AG20443 (cell line): ENCODE measurements at regions not wholly inside any gene's neighbourhood (a gene's known extent, or its start where the extent isn't known, plus 50 kb on each side); places are given as distances from the start of the nearest gene placed in this dataset.
"Not testable (repeated sequence)": the region's sequence is repeated elsewhere in the genome, so short reads cannot be mapped to it uniquely, and the experiment has no call there.

ENCODE experiments used
- DNase-seq: peaks from one replicate; pipeline ENCODE4 v3.0.0; 2012; ENCODE audit warnings: low spot score, mixed read lengths

DNA sequence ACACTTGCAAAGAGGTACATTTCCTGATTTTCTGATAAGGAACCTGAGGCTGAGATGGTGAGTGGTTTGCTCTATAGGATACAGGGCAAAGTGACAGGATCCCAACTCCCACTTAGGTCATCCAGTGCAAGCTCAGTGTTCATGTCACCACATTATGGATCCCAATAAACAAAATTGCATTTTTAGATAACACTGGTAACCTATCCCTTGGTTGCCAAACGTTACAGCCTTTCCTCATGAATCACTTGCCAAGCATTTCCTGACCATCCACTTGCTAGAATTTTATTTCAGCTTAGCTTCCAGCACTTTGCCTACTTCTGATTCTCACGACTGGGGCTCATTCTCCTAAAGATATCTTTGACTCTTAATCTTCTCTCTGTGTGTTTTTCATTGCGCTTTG is 131.4 kb upstream of the ODAD2 start:
- DNase-seq, result peak; percentile 69

DNA sequence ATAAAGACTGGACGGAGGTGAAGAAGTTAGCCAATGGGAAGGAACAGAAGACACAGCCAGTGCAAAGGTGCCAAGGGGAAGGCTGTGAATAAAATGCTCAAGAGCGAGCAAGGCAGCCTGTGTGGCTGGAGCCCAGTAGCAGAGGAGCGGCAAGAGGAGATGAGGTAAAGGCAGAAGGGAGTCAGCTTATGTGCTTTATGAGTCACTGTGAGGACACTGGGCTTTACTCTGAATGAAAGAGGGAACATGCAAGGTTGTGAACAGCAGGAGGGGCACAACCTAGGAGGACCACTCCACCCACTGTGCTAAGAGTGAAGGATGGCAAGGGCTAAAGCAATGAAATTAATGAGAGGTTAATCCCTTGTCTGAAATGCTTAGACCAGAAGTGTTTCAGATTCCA is 129.0 kb upstream of the ODAD2 start:
- DNase-seq, result no peak

DNA sequence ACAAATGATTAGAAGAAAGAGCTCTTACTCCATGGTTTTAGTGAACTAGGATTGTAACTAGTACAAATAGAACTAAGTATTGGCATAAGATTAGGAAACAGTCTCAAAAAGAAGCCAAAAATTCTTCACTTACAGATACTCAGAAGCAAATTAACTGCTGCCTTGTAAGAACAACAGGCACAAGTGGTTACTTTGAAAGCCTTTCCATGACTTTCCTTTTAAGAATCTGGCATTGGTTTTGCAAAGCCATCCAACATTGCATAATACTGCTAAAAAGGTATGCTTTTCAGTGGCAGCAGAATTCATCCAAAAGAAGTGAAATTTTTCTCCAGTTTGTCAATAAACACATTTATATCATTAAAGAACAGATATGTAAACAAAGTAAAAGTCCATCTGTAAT is 126.8 kb upstream of the ODAD2 start:
- peak; percentile 46 for DNase-seq

DNA sequence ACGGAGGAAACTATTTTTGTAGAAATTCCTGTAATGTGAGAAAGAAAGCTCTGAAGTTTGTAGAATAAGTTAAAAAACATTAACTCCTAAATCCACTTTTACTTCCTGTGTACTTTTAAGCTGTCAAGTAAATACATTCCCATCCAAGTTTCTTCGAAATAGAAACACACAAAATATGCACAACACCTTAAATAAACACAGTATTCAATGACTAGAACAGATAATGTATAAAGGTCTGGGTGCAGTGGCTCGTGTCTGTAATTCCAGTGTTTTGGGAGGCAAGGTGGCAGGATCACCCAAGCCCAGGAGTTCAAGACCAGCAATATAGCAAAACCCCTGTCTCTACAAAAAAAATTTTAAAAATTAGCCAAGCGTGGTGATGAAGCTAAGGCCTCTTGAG is 121.9 kb upstream of the ODAD2 start:
- no peak for DNase-seq

DNA sequence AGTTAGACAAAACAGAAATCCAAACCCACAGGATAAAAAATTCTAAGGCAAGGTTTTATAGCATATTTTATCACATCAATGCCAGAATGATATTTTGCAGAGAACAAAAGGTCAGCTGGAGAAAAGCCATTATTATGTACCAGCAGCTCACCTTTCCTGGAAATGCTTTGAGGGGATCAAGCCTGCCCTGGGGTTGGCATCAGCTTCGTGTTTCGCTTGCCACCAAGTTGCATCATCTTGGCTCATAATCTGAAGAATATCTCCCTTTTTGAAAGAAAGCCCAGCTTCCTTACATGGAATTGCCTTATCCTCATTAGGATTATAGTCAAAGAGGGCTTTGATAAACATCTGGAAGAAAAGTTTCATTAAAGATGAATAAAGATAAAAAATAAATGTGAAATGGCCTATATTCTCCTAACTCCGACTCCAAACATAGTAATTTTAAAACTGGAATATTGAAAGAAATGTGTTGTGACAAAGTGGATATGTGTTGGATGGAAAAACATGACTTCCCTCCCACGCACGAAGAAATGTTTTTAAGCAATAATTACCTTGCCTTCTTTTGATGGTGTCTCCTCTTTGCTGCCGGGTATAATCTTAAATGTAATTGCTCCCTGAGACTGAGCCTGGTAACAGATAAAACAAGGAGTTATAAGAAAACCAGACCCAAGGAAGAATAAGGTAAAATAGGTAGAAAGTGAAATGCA is 121.3 kb upstream of the ODAD2 start:
- no peak for DNase-seq

DNA sequence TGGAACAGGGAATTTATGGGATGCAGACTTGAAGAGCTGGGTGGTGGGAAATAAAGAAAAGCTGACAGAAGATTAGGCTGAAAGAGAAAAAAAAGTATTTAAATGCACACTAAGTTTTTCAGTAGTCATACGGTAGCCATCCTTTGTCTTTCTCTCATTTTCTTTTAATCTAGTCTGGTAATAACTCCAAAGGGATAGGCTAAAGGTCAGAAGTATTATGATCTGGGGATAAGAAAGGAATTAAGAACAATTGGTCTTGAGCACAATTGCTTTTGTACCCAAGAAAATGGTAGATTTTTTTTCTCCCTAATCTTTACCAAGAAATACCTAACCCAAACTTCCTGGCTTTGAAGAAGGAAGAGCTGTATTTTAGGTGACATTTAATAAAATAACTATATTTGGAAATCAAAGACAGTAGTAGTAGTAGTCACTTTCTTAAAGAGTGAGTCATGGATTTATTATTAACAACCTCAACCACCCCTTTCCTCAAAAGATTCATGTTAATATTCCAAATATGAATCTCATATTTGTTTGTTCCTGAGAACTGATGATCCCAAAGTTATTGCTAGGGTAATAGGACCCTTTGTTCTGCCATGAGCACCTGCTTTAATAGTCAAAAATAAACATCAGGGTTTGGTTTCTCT is 120.2 kb upstream of the ODAD2 start:
- DNase-seq, result no peak

DNA sequence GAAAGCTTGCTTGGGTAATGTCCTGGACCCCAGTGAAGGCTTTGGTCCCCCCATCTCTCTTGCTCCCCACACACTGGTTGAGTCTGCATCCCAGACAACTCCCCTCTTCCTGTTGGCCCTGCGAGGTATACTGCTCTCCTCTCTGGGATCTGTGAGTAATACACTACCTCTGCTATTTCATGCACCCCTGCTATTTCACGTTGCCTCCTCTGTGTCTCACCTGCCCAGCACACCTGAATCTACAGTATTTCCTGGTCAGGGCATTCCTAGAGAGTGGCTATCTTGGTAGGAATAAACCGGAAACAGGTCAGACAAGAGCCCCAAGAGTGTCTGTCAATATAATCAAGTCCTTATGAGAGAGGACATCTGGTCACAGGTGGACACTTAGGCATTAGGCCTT is 114.3 kb upstream of the ODAD2 start:
- no peak for DNase-seq

DNA sequence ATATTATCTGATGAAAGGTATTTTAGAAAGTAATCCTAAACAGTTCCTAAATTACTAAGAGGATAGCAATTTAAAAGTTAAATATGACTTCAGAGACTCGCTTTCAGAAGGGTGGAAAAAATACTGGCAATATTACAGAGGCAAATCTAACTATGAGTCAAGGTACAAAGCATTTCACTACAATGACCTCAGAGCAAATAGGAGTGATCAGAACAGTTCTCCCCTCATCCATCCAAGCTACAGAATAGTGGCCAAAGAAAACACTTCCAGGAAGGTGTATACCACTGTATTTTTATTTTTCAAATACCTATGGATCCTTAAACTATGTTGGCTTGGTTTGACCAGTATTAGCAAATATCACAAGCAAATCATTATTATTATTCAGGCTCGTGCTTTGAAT is 112.8 kb upstream of the ODAD2 start:
- peak; percentile 54 for DNase-seq

DNA sequence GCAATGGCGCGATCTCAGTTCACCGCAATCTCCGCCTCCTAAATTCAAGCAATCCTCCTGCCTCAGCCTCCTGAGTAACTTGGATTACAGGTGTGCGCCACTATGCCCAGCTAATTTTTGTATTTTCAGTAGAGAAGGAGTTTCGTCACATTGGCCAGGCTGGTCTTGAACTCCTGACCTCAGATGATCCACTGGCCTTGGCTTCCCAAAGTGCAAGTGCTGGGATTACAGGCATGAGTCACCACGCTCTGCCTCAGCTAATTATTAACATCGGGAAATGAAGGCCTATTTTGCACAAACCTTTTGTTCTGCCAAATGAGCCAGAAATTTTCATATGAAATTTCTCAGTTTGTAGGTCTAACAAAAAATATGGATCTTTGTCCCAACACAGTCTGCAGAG is 106.7 kb upstream of the ODAD2 start:
- DNase-seq, result no peak

DNA sequence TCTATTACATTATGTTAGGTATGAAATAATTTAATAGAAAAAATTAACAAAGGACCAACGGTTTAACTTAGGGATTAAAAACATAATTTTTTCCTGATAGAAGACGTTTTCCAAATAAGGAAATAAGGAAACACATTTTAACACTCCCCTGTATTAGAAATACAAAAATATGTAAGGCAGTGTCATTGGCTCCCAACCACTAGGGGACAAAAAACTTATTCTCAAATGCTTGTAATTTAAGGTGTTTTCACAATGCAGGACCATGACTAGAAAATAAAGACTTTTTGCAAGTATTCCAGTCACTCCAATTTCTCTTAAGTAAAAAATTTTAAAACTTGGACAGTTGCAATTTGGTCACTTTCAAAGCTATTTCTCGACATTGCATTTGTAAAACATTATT is 98.8 kb upstream of the ODAD2 start:
- no peak for DNase-seq

DNA sequence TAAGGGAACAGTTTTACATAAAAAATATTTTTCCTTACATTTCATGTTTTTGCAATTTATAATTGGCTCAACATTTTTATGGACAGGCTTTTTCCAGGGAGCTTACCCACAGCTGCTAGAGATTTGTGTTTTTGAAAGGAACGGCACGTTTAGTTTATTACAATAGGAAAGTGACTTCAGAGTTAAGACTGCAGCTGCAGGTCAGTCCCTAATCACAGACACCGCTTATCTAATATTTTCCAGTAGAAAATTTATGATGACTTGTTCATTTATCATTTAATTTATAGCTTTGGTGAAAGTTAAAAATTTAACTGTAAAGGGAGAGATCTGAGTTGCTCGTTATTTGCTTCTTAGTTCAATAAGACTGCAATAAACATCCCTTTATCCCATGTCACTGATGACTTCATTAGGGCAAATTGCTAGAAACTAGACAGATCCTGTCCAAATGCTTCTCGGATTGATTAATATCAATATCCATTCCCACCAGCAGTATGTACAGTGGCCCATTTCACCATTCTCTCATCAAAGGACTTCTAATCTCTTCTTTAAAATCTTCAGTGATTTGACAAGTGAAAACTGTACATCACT is 97.0 kb upstream of the ODAD2 start:
- DNase-seq, result peak; percentile 11

DNA sequence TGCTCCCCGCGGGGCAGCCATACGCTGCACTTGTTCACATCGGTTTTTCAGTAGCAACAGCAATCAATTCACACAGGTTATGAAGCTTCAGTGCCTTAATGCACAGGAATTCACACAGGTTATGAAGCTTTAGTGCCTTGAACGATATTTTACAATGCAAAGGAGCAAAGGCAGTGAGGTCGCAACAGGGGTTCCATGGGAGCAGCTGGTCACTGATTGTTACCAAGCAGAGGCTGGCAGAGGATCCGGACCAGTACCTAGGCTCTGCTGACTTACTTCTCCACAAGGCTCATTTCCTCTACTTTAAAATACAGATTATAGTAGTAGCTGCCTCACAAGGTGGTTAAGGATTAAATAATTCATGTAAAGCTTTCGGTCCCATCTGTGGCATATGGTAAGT is 95.2 kb upstream of the ODAD2 start:
- DNase-seq, result no peak

DNA sequence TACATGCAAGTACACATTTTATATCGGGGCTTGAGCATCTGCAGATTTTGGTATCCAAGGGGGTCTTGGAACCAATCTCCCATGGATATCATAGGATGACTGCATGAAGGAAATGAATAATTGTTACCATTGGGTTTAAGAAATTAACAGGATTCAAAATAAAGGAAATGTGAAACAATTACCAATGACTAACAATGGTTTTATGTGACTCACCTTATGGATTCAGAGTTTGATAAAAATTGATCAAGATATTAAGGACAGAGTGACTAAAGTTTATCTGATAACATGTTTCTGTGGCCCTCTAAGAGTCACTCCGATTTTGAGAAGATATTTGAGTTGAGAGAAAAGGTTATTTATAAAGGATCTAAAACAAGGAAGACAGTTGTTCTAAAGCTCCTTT is 93.0 kb upstream of the ODAD2 start:
- no peak for DNase-seq

DNA sequence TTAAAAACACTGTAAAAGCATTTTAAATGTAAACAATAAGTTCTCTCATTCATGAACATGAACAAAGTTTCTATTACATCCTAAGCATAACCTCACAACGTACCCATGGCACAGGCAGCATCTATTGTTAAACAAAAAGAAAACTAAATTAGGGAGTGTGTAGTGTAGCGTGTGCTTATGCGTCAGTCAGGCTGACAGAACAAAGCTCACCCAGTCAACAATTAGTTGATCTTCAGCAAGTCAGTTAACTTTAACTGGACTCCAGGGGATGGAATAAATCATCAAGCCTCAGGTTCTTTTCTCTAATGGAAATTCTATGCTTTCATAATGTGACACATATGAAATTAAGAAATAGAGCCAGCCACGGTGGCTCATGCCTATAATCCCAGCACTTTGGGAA is 91.6 kb upstream of the ODAD2 start:
- DNase-seq, result no peak

DNA sequence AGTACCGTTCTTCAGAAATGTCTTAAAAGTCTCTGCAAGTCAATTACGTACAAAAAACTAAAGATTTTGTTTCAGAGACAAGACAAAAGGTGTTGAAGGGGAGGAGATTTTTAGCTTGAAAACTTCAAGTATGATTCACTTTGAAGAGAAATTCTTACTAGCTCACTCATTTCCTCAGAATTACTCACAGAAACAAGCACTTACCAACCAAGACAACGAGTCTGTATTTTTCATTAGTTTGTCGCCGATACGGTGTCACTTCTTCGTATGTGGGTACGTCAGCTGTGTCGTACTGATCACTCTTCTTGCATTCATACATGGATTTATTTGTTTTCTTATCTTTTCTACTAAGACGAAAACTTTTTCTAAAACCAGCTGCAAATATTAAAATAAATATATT is 90.6 kb upstream of the ODAD2 start:
- DNase-seq, result peak; percentile 47

DNA sequence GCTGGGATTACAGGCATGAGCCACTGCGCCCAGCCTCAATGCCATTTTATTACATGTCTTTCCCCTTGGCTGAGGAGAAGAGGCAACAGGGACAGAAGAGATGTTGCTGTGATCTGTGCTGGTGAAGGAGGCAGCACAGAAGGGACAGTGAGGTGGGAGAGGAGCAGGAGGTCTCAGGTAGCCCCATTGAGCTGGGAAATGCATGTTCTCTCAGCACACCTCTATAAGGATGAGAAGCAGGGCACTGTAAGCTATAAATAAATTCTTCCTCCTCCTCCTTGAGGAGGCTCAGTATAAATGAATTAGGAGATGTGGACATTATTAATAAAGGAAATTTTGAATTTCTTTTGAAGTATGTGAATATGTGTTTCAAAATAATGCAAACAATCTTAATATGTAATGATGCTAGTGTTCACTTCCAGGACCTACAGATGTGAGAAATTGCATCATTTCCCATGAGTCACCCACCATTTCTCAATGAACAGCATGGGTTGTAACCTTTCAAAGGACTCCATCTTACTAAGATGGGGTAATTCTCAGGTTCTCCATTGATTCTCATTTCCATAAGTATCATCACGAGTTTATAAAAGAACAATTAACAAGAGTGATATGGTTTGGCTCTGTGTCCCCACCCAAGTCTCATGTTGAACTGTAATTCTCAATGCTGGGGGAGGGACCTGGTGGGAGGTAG is 88.9 kb upstream of the ODAD2 start:
- peak; percentile 32 for DNase-seq

DNA sequence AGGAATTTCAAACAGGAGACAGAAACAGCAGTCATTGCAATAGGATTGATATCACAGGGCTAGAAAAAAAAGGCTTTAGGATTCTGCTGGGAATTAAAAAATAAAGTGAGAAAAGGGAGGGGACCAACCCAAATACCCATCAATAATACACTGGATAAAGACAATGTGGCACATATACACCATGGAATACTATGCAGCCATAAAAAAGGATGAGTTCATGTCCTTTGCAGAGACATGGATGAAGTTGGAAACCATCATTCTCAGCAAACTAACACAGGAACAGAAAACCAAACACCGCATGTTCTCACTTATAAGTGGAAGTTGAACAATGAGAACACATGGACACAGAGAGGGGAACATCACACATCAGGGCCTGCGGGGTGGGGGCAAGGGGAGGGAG is 86.9 kb upstream of the ODAD2 start:
- DNase-seq, result not testable (repeated sequence)

DNA sequence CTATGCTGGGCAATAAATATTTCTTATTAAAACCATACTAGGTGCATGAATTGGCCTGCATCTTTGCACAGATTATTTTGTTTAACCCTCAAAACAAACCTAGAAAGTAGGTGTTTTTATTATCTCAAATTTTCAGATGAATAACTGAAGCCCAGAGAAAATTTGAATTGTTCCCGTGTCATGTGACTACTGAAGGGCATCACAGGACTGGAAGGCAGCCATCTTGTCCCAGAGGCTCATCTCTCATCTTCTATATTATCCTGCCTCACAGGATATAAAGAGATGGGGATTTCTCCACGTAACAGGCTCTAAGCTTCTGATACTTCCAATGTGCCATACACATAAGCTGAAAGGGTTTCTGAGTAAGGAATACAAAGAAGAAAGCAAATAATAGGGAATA is 84.0 kb upstream of the ODAD2 start:
- no peak for DNase-seq

DNA sequence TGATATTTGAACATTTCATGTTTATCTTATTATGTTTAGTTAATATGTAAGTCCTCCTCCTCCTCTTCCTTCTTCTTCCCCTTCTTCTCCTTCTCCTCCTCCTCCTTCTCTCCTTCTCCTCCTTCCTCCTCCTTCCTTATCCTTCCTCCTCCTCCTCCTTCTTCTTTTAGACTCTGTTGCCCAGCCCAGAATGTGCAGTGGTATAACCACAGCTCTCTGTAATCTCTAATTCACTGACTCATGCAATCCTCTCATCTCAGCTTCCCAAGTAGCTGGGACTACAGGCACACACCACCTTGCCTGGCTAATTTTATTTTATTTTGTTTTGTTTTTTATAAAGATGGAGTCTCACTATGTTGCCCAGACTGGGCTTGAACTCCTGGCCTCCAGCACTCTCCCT is 83.4 kb upstream of the ODAD2 start:
- DNase-seq, result no peak

DNA sequence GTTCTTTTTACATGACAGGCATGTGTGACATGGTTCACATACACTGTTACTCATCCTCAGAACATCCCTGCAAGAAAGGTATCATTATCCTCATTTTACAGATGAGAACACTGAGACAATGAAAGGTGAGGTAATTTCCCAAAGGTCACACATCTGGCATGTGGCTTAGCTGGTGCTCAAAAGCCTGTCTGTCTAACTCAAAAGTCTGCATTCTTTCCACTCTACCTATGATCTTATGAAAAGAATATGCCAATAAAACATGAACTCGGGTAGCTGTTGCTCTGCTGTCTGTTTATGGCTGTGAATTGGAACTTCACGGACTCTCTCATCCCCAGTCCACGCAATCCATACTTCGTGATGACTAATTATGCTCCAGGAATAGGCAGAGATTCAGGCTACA is 79.0 kb upstream of the ODAD2 start:
- DNase-seq, result peak; percentile 37

DNA sequence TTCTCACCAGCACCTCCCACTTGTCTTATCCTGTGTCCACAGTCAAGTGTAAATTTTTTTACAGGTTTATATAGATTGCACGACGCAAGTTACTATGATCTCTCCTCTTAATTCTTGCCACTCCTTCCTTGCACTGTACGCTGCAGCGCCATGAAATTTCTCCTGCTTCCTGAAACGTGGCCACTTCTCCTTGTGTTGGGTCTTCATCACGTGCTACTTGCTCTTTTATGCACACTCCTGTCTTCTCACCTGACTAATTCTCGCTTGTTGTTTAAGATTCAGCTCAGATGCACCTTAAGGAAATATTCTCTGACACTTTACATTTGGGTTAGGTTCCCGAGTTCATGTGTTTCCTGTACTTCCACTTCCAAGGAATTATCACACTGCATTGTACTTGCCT is 76.5 kb upstream of the ODAD2 start:
- DNase-seq, result no peak

DNA sequence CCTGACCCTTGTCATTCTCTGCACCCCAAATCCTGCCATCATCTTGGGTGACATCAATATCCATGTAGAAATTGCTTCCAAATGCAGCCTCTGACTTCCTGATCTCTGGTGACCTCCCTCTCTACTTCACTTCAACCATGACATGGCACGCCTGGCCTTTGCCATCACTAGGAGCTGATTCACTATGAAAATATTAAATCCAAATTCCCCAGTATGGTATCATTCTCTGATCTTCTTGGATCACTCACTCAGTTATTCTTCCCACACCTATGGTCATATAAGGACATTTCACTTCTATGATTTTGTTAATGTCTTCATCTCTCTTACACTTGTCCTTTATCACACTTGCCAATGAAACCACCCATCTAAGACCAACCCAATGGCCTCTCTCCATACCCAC is 73.7 kb upstream of the ODAD2 start:
- peak; percentile 27 for DNase-seq

DNA sequence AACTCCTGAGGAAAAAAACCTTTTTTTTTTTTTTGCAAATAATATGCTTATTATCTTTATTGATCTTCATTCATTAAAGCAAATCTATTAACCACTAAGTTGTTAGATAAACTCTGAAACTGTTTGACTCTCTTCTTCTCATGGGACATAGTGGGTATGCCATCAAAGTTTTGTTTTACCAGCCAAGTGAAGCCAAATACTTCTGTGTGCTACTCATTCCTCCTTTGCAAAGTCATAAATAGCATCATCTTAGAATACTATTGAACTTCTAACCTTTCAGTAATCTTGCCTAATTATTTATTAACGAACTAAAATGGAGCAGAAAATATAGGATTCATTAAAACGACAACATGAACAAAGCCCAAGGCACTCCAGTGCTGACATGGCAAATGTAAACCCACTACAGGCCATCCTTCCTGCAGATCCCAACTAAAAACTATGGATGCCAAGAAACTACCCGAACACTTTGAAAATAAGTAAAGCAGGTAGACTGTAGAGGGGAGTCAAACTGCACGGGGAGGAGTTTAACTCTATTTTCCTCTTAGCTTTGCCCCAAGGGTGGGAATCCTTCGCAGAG is 61.2 kb upstream of the ODAD2 start:
- peak; percentile 28 for DNase-seq
